Aorta (tissue), 5 donors: ENCODE measurements at regions not wholly inside any gene's neighbourhood (a gene's known extent, or its start where the extent isn't known, plus 50 kb on each side); places are given as distances from the start of the nearest gene placed in this dataset.

Experiments
- ATAC-seq: fragments of 200-7000 bp; cut with Tn5 transposase; one replicate; pipeline ENCODE4 v1.9.1; 2022; ENCODE audit warnings: moderate library complexity; ENCODE audit not compliant: low FRiP score
- DNase-seq, 2 donors: peaks; one replicate each; pipeline ENCODE4 v3.0.0-alpha.2; 2020
- H3K27ac ChIP-seq, 2 donors: one replicate each; pipeline ENCODE4 v1.5.1; 2013; ENCODE audit warnings: low read length in 2 of 2, mild to moderate bottlenecking in 2 of 2, moderate library complexity in 2 of 2, control low read depth in 1 of 2, inconsistent platforms in 1 of 2, low read depth in 1 of 2
- H3K27me3 ChIP-seq, 2 donors: one replicate each; pipeline ENCODE4 v1.6.1; 2013; ENCODE audit warnings: control low read depth in 1 of 2, low read length in 1 of 2, mild to moderate bottlenecking in 1 of 2, moderate library complexity in 1 of 2; ENCODE audit not compliant: insufficient read depth in 2 of 2, control insufficient read depth in 1 of 2
- H3K36me3 ChIP-seq, 2 donors: one replicate each; pipeline ENCODE4 v1.6.1; 2013; ENCODE audit warnings: control low read depth in 1 of 2, low read length in 1 of 2, mild to moderate bottlenecking in 1 of 2; ENCODE audit not compliant: insufficient read depth in 2 of 2, control insufficient read depth in 1 of 2
- H3K4me1 ChIP-seq, 2 donors: one replicate each; pipeline ENCODE4 v1.6.1; 2013; ENCODE audit warnings: low read length in 2 of 2, control low read depth in 1 of 2, mild to moderate bottlenecking in 1 of 2, moderate library complexity in 1 of 2; ENCODE audit not compliant: insufficient read depth in 2 of 2, control insufficient read depth in 1 of 2
- H3K4me3 ChIP-seq, 2 donors: one replicate each; pipeline ENCODE4 v1.5.1; 2013; ENCODE audit warnings: low read length in 2 of 2, control low read depth in 1 of 2, mild to moderate bottlenecking in 1 of 2
- H3K9me3 ChIP-seq: one replicate; pipeline ENCODE4 v1.6.1; 2013; ENCODE audit warnings: mild to moderate bottlenecking, low read length; ENCODE audit not compliant: control insufficient read depth
- WGBS, 2 donors: extraction: QIAGEN DNeasy Blood & Tissue Kit; methylation state at CpG; one replicate each; pipeline ENCODE4 v1.1.7; 2013; 5-methylcytosine and 5-hydroxymethylcytosine counted together
- intact Hi-C, 2 donors: fragments of 100-400 bp; cut with DNase I; formaldehyde crosslinking; loops; one replicate each; pipeline versions ENCODE4 v1.14.2 to v1.15.0; 2022
- donor health status: healthy with polysubstance abuse.
- donor health status: Bipolar disorder and iron deficiency.
- donor health status: DM: no; HTN: no; CAD: no.
- donor health status: DM: no; HTN: no; CAD: no.
- donor health status: DM: yes; HTN: yes; CAD: no.

- Histone ChIP-seq H3K27ac (no peak overlapping the region), H3K4me1 (no peaks in the 10 kb centered on the region), H3K4me3 (no peak overlapping the region), H3K9me3 (no peaks in the 10 kb centered on the region), H3K27me3 (no peaks in the 10 kb centered on the region), H3K36me3 (no peaks in the 10 kb centered on the region)
- intact Hi-C loops: no loop called here
- DNase-seq (no peak), ATAC-seq (no peak)
- WGBS, 2 donors: 95 to 98% methylated on average over 4 of the region's 4 CpGs
Observed at GRCh38 chr18:27662949-27663348, 477.8 kb upstream of the CHST9 start.

- H3K27me3 ChIP-seq: no peaks in the 10 kb centered on the region
- DNase-seq (no peak), ATAC-seq (no peak)
- no peaks in the 10 kb centered on the region for H3K36me3 ChIP-seq
- no peaks in the 10 kb centered on the region for H3K9me3 ChIP-seq
- no peak overlapping the region for H3K27ac ChIP-seq
- H3K4me1 ChIP-seq: no peaks in the 10 kb centered on the region
- intact Hi-C loops: no loop called here
- H3K4me3 ChIP-seq: no peak overlapping the region
Observed at GRCh38 chr18:27662537-27662936, 477.4 kb upstream of the CHST9 start.

GRCh38 chr18:27661320-27662018 lies 476.4 kb upstream of the CHST9 start:
- H3K36me3 ChIP-seq: no peaks in the 10 kb centered on the region
- no peaks in the 10 kb centered on the region for H3K4me1 ChIP-seq
- H3K27ac ChIP-seq: no peak overlapping the region
- intact Hi-C loops: no loop called here
- ATAC-seq (no peak), DNase-seq (no peak)
- no peak overlapping the region for H3K4me3 ChIP-seq
- no peaks in the 10 kb centered on the region for H3K9me3 ChIP-seq
- 90 to 98% methylated on average over 8 of the region's 8 CpGs for WGBS, 2 donors
- no peaks in the 10 kb centered on the region for H3K27me3 ChIP-seq

GRCh38 chr18:27656905-27657304 lies 471.8 kb upstream of the CHST9 start:
- Histone ChIP-seq H3K27me3 (no peaks in the 10 kb centered on the region), H3K36me3 (no peaks in the 10 kb centered on the region), H3K4me3 (no peak overlapping the region), H3K27ac (no peak overlapping the region), H3K4me1 (no peaks in the 10 kb centered on the region), H3K9me3 (no peaks in the 10 kb centered on the region)
- intact Hi-C loops: no loop called here
- 9 to 16% methylated on average over 3 of the region's 3 CpGs for WGBS, 2 donors
- DNase-seq (no peak), ATAC-seq (no peak)

- Histone ChIP-seq H3K27ac (no peak overlapping the region), H3K9me3 (no peaks in the 10 kb centered on the region), H3K27me3 (no peaks in the 10 kb centered on the region), H3K36me3 (no peaks in the 10 kb centered on the region), H3K4me1 (no peaks in the 10 kb centered on the region), H3K4me3 (no peak overlapping the region)
- no peak for DNase-seq
- intact Hi-C loops: no loop called here
- 36 to 42% methylated on average over 5 of the region's 5 CpGs for WGBS, 2 donors
- no peak for ATAC-seq
Observed at GRCh38 chr18:27656167-27656778, 471.2 kb upstream of the CHST9 start.

- ATAC-seq (no peak), DNase-seq (no peak)
- intact Hi-C loops: no loop called here
- Histone ChIP-seq H3K36me3 (no peaks in the 10 kb centered on the region), H3K27ac (no peak overlapping the region), H3K4me1 (no peaks in the 10 kb centered on the region), H3K27me3 (no peaks in the 10 kb centered on the region), H3K9me3 (no peaks in the 10 kb centered on the region), H3K4me3 (no peak overlapping the region)
Observed at GRCh38 chr18:27653247-27653646, 468.1 kb upstream of the CHST9 start.

GRCh38 chr18:27652480-27653121 lies 467.5 kb upstream of the CHST9 start:
- intact Hi-C loops: no loop called here
- Histone ChIP-seq H3K36me3 (no peaks in the 10 kb centered on the region), H3K4me1 (no peaks in the 10 kb centered on the region), H3K27me3 (no peaks in the 10 kb centered on the region), H3K27ac (no peak overlapping the region), H3K4me3 (no peak overlapping the region), H3K9me3 (no peaks in the 10 kb centered on the region)
- ATAC-seq (no peak), DNase-seq (no peak)
- WGBS, 2 donors: 69 to 70% methylated on average over 2 of the region's 2 CpGs

GRCh38 chr18:27649621-27650020 lies 464.5 kb upstream of the CHST9 start:
- no peaks in the 10 kb centered on the region for H3K4me1 ChIP-seq
- ATAC-seq (no peak), DNase-seq (no peak)
- H3K27ac ChIP-seq: no peak overlapping the region
- no peaks in the 10 kb centered on the region for H3K27me3 ChIP-seq
- no peak overlapping the region for H3K4me3 ChIP-seq
- no peaks in the 10 kb centered on the region for H3K36me3 ChIP-seq
- no peaks in the 10 kb centered on the region for H3K9me3 ChIP-seq
- intact Hi-C loops: no loop called here
- WGBS, 2 donors: 94 to 99% methylated on average over 3 of the region's 3 CpGs

GRCh38 chr18:27645929-27646328 lies 460.8 kb upstream of the CHST9 start:
- H3K4me1 ChIP-seq: no peaks in the 10 kb centered on the region
- DNase-seq: no peak

More at GRCh38 chr18:27645929-27646328, 460.8 kb upstream of the CHST9 start:
- WGBS, 2 donors: 29 to 30% methylated on average over 1 of the region's 1 CpG
- intact Hi-C loops: no loop called here
- no peak overlapping the region for H3K4me3 ChIP-seq
- H3K27ac ChIP-seq: no peak overlapping the region
- no peaks in the 10 kb centered on the region for H3K27me3 ChIP-seq
- H3K9me3 ChIP-seq: no peaks in the 10 kb centered on the region
- no peaks in the 10 kb centered on the region for H3K36me3 ChIP-seq
- ATAC-seq: no peak
